Ureter (tissue), 1 donor: ENCODE measurements at regions not wholly inside any gene's neighbourhood (a gene's known extent, or its start where the extent isn't known, plus 50 kb on each side); places are given as distances from the start of the nearest gene placed in this dataset.

Experiments used
- DNase-seq: peaks from one replicate; pipeline ENCODE4 v3.0.0-alpha.2; 2020; ENCODE audit warnings: low spot score
- donor health status: DM: yes; HTN: yes; CAD: no.

DNA sequence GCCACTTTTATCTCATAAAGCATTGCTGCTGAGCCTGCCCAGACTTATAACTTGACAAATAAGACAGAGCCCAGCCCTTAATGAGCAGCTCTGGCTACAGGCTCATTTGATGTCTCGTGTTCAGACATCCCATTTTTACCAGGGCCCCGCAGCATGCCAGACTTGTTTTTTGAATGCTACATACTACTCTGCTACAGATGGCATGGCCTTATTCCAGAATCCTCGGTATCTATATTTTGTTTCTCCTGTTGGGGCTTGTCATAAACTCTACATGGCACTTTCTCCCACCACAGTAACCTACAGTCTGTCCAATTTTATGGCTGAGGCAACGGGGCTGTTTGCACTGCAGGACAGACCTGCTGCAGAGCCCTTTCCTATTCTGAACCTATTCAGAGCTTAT is 179.0 kb upstream of the DDX18 start:
- DNase-seq: no peak

DNA sequence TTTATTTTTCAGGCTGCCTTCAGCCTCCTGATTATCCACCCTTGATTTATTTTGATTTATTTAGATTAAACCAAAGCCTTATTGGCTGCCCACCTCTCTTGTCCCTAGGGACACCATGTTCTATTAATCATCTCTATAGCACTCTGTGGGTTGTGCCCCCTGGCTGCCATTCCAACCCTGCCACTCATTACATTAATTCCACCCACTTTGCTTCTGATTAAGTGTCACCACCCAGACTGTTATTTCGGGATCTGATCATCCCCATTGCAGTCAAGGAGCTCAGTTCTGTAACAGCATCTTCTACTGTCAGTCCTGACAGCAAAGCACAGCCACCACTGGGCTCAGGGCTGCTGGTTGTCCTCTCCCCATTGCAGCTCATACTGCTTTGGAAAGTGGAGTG is 175.1 kb upstream of the DDX18 start:
- no peak for DNase-seq

DNA sequence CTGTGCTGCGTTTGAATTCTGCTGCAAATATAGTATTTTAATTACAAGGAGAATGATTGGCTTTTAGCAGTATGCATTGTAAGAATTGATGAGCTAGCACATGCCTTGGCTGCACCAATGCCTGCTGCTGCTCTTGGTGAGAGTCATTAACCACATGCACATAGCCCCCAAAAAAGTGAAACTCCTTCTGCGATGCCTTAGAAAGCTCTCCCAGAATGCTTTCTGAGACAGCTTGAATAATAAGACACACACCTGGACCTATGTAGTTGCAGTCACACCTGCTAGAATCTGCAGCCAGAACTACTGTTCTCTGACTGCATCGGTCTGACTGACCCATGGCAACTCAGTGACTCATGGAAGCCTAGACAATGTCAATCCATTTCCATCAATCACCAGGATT is 170.1 kb upstream of the DDX18 start:
- DNase-seq: no peak

DNA sequence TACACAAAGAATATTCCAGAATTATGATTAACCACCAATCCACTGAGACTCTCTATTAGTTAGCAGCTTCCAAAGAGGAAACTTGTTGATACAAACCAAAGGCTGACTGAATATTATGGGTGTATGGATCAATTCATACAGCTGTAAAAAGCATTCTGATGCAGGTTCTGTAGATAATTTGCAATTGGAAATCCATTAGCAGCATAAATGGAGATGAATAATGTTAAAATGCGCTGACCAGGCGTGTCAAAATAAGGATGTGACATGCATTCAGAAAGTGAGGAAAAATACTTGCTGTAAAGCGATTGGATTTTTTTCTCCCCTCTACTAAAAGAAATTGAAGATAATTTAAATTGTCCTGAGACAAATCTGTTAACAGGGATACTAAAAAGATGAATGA is 169.0 kb upstream of the DDX18 start:
- no peak for DNase-seq

DNA sequence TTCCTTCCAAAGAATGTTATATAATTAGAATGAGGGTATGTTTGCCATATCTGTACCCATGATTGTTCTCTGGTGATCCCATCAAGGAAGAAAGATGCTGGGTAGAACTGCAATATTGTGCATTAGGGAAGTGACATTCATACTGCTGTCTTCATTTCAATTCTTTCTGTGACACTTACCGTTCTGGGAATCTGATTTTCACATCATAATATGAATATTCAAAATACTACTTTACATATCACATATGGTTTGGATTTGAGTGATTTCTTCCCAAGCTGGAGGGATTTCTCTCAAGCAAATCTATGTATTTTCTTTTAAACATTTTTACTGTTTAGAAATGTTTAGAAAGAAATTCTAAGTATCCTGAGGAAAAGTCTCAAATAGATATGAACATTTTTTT is 168.4 kb upstream of the DDX18 start:
- no peak for DNase-seq

DNA sequence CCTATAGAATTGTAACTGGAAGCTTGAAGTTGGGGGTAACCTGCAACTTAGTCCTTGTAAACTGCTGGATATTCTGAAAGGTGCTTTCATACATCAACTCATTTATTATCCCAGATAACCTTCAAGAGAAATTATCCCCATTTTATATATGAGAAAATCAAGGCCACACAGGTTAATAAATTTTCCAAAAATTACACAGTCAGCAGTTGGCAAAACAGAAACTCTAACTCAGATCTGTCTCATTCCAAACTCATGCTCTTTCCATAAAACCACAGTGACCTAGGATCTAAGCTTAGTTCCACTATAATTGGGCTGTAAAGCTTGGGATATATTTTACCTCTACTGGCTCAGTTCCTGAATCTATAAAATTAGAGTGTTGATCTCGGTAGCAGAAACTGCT is 167.6 kb upstream of the DDX18 start:
- DNase-seq: no peak

DNA sequence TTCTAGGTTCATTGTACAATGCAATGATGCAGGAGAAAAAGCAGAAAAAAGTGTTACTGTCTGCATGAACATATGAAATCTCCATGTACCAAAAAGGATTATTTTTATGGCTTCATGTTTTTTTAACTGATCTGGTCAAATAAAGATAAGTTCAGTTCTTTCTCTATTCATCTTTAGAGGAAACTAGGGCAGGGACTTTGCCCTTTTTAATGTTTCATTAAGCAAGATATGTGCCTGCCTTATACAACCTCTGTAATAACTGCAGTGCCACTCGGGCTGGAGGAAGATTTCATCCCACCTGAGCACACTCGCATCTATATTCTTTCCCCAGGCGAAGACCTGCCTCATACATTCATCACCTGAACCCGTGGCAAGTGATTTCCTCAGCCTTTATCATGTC is 157.9 kb upstream of the DDX18 start:
- DNase-seq: no peak

DNA sequence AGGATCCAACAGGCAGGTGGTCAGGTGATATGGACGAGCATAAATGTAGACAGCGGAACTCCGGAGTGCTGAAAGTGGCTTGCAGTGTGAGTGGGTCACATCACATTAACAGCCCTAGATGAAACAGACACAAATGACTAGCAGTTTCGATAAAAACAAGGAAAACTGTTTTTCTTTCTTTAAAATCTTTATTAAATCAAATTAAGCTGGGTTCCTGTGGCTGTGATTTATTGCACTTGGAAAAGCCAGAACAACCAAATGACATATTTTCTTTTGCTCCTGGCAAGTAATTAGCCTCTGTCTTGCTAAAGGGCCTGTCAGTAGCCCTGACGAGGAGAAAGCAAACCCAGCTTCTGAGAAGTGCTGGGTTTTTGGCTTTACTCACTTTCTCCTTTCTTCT is 152.9 kb upstream of the DDX18 start:
- DNase-seq: no peak

DNA sequence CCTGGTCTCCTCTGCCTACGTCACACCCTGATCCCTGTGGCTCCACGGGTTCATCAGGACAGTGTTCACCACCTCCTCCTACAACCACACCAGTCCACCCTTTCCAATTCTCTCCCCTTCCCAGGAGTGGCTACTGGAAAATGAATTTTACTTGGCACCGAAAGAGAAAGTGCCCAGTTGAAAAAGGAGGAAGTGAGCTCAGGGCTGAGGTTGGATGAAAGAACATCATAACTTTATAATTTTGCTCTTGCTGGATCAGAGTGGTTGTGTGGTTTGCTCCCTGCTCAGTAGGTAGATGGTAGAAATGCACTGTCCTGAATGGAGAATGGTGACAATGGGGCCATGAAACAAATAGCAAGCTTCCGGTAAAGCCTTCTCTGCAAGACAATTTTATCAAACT is 140.3 kb upstream of the DDX18 start:
- no peak for DNase-seq

DNA sequence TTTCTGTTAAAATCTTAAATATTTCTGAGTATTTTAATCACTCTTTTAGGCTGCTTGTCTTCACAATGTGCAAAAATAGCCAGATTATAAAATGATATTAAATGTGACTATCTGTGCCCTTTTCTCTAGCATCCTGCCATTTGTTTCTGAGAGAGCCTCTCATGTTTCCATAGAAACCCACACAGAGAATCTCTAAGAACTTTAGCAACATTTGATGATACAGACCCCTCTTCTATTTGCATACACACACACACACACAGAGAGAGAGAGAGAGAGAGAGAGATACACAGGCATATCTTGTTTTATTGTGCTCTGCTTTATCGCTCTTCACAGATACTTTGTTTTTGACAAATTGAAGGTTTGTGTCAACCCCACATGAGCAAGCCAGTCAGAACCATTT is 134.5 kb upstream of the DDX18 start:
- no peak for DNase-seq

DNA sequence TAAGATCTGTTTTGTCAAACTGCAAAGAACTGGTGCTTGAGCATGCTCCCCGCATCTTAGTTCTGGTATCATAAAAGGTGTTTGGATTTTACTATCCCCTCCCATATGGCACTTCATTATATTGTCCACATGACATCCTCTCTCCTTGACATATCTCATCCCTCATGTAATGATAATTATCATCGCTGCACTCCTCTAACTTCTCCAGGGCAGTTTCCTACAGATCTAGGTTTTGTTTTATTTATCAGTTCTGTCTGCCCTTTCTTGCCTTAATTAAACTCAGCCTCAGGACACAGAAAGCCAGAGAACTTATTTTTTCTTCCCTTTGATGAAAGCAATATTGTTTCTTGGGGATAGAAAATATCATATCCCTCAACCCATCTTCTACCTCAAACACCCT is 129.6 kb upstream of the DDX18 start:
- no peak for DNase-seq

DNA sequence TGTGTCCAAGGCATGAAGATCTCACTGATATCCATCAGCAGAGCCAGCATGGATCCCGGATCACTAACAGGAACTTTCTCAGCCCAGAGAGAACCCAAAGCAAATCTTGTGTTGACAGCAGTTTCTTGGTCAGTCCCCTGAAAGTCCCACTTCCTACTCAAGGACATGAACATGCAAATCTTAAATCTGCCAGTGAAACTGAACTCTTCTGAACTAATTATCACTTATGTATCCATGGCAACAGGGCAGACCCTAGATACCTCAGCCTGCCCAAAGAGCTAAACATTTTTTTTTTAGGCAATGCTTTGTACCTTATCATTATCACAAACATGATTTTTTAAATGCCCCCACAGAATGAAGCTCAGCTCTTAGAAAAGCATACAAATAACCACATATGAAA is 127.8 kb upstream of the DDX18 start:
- DNase-seq: no peak

DNA sequence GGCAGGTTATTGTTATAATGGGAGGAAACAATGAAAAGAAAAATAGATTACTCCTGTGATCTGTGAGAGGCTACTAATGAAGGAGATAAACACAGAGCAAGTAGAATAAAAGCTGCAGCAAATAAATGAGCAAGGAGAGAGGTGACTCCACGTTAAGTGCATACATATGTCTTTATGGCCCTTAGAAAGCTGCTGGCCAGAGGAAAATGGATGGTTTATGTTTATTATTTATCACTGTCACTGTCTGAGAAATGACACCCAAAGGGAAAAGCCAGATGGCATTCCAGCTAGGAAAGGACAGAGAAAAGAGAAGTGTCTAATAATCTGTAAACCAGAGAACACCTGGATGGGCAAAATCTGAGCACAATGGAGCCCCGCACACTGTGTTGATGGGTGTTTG is 122.9 kb upstream of the DDX18 start:
- no peak for DNase-seq

DNA sequence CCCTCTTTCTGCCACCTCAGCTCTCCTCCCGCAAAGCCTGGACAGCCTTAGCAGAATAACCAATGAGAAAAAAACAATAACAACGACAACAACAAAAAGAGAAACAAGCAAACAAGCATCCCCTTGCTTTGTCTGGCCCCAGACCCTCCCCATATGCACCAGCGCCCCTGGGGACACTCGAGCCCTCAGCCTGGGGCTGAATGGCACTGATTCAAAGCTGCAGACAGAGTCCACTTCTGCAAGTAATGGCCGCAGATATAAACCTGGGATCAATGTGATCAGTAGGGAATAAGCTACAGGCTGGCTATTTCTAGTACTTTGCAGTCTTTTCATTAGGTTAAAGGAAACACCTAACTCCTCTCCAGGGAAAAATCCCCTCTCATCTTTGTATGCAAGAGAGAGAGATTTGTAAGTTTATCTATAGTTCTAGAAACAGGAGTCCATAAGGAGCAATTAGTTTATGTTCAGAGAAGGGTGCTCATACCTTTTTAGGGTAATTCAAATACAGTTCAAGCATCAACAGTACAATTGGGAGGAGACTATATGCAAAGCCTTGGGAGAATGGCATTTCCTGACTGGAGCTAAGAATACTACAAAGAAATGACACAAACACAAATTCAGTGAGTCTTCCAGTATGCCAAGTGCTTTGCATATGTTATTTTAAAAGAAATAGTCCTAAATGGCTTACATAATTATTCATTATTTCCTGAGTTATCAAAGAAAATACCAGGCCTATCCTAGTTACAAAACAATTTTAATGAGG is 122.3 kb upstream of the DDX18 start:
- DNase-seq: no peak

DNA sequence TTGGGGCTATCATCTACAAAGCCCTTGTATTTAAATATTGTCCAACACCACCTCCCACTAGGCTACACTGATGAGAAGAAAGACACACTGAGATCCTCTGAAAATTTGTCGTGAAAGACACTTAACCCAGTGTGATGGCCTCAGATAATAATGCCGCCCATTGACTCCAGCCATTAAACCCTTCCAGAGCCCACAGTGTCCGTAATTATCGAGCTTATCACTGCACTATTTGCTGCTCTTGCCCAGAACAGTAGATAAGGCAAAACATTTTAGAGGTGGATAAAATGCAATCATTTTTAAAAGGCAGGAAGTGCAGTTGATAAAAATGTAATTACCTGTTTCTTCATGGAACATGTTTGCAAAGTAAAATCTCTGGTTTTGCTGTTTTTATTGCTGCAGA is 121.3 kb upstream of the DDX18 start:
- DNase-seq: no peak

DNA sequence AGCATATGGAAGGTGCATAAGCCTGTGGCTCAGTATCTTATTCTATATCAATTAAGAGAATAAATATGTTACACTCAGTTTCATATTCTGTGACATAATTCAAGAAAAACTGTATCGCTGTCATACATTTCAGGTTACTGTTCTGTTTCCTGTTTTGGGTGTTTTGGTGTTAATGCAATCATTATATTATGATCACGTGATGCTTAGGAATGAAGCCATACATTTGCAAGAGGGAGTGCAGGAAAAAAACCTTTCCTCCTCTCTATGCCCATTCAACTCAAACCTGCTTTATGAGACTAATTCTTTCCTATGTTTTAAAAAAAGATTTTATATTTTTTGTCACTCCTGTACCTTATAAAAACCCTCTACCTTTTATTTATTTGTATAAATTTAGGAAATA is 120.8 kb upstream of the DDX18 start:
- DNase-seq: no peak

DNA sequence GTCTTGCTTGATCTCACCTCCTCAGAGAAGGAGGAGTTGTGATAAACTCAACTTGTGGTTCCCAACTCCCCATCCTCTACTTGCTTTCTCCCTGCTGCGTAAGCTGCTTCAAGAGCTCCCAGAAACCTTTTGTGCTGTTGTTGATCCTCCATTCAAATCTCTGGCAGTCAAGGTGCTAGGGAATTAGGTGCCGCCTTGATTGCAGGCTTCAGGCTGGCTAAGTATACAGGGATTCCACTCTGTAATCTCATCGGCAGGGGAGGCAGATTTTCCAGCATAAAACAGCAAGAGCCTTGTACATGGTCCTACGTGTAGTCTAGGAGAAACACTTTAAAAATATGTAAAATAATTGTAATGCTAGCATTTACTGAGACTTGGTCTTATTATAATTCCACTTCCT is 116.2 kb upstream of the DDX18 start:
- no peak for DNase-seq

DNA sequence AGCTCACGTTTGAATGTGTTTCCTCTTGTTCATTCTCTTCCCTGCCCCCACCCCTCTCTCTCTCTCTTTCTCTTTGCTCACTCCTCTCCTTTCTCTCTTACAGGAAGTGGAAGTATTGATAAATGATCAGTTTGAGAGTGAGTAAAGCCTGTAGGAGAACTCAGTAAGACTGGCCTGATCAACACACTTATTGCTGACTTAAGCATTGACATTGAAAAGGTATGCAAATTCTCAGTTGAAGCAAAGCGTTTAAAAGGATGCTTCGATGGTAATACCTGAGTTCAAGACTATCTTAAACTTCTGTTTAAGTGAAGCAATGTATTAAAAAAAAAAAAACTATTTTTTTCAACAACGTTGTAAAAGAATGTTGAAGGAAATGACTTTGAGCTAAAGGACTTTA is 115.7 kb upstream of the DDX18 start:
- DNase-seq: no peak

DNA sequence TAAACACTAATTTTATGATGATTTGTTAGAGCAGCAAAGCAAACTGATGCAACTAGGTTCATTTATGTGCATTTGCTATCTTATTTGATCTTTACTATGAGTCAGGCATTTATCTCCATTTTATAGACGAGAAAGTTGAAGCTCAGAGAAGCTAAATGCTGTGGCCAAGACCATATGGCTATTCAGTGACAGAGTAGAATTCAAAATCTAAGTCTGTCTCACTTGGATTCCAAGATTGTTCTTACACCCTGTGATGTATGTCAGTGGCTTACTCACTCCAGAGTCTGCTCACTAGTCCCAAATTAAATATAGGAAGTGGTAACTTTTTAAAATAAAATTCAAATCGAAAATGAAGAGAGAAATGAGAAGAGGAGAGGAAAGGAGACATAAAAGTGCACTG is 114.0 kb upstream of the DDX18 start:
- DNase-seq: no peak

DNA sequence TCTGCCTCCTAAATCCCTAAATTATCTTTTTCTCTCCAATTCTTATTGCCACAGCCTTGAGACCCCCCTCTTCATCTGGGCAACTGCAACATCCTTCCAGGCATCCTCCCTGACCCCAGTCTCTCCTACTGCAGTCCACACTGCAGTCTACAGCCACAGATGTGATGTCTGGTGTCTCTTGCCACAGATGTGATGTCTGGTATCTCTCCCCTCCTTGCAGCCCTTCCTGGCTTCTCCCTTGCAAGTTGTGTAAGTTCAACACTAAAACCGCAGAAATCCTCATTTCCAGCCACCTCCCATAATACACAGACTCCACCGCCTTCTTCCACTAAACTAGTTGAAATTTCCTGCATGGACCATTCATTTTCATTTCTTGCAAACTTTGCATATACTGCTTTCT is 113.1 kb upstream of the DDX18 start:
- DNase-seq: no peak

DNA sequence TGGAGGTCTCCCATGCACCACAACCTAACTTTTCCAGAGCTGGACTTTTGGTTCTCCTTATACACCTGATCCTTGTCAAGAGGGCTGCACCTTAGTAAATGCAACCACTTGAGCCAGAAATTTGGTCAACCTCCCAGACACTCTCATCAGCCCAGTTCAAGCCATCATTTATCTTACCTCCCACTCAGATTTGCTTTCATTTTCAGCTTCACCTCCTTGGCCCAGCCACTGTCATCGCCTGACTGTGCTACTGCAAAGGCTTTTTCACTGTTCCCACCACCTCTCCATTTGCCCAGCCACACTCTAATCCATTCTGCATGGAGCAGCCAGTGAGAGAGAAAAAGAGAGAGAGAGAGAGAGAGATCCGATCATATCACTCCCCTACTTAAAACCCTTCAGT is 112.4 kb upstream of the DDX18 start:
- no peak for DNase-seq

DNA sequence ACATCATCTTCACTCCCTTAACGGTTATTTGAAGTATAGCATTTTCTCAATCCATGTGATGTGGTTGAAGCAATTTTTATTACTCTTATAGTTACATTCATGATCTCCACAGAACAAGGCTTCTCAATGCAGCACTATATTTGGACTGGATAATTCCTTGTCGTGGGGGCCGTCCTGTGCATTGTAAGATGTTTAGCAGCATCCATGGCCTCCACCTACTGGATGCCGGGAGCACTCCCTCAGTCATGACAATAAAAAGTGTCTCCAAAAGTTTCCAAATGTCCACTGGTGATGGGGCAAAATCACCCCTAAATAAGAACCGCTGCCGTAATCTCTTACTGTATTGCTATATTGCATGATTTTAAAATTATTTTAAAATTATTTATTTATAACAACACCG is 110.6 kb upstream of the DDX18 start:
- no peak for DNase-seq

DNA sequence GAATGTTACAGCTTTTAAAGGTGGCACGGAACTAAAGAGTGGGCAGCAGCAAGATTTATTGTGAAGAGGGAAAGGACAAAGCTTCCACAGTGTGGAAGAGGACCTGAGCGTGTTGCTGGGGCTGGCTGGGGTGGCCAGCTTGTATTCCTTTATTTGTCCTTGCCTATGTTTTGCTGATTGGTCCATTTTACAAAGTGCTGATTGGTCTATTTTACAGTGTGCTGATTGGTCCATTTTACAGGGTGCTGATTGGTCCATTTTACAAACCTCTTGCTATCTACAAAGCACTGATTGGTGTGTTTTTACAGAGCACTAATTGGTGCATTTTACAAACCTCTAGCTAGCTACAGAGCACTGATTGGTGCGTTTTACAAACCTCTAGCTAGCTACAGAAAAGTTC is 109.7 kb upstream of the DDX18 start:
- no peak for DNase-seq

DNA sequence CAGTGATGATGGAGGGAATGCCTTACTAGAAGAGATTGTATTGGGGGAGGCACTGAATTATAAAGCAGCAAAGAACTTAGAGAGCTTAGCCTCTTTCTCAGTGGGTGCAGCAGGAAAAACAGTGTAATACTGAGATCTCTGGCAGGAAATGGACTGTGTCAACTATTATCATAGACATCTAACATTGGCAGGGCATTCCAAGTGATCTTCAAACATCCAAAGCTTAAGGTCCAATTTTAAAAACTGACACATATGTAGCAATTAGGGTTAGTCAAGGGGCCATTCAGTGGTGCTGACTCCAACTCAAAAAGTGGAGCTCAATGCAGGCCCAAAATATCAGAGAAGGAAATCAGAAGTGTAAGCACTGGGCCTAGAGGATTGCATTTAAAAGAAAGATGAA is 106.6 kb upstream of the DDX18 start:
- DNase-seq: no peak

DNA sequence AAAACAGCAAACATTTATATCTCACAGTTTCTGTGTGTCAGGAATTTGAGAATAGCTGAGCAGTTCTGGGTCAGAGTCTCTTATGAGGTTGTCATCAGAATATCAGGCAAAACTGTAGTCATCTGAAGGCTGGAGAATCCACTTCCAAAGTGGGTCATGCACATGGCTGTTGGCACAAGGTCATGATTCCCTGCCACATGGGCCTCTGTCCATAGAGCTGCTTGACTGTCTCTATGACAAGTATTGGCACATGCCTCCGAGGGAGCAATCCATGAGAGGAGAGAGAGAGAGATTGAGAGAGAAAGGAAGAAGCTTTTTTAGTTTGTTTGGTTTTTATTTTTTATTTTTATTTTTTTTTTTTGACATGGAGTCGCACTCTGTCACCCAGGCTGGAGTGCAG is 101.8 kb upstream of the DDX18 start:
- DNase-seq: no peak
